Hepatocyte (in vitro differentiated cells): ENCODE measurements at regions not wholly inside any gene's neighbourhood (a gene's known extent, or its start where the extent isn't known, plus 50 kb on each side); places are given as distances from the start of the nearest gene placed in this dataset.

ENCODE experiments used
- DNase-seq: peaks from one replicate; pipeline ENCODE4 v3.0.0-alpha.2; 2016; ENCODE audit warnings: low spot score
- H2AFZ ChIP-seq: fragments of 200-600 bp; sonication (generic); 2 replicates; pipeline ENCODE4 v1.6.0; 2016; ENCODE audit warnings: antibody characterized with exemption, mild to moderate bottlenecking
- H3K27ac ChIP-seq: fragments of 200-600 bp; sonication (generic); 2 replicates; pipeline ENCODE4 v1.5.1; 2016; ENCODE audit warnings: mild to moderate bottlenecking
- H3K27me3 ChIP-seq: fragments of 200-600 bp; sonication (generic); 2 replicates; pipeline ENCODE4 v1.6.1; 2016
- H3K36me3 ChIP-seq: fragments of 200-600 bp; sonication (generic); replicated peaks from 2 replicates; pipeline ENCODE4 v1.5.1; 2016; ENCODE audit warnings: low read depth; ENCODE audit not compliant: insufficient read depth
- H3K4me1 ChIP-seq: fragments of 200-600 bp; sonication (generic); 2 replicates; pipeline ENCODE4 v1.5.1; 2016; ENCODE audit warnings: mild to moderate bottlenecking, moderate library complexity; ENCODE audit not compliant: insufficient read depth
- H3K4me2 ChIP-seq: fragments of 200-600 bp; sonication (generic); 2 replicates; pipeline ENCODE4 v1.6.0; 2016
- H3K4me3 ChIP-seq: fragments of 200-600 bp; sonication (generic); 2 replicates; pipeline ENCODE4 v1.5.1; 2016; ENCODE audit warnings: mild to moderate bottlenecking
- H3K79me2 ChIP-seq: fragments of 200-600 bp; sonication (generic); 2 replicates; pipeline ENCODE4 v1.6.0; 2017; ENCODE audit warnings: mild to moderate bottlenecking
- H3K9me2 ChIP-seq: fragments of 200-600 bp; sonication (generic); replicated peaks from 2 replicates; pipeline ENCODE4 v1.6.0; 2017; ENCODE audit warnings: mild to moderate bottlenecking; ENCODE audit not compliant: insufficient read depth
- H3K9me3 ChIP-seq: fragments of 200-600 bp; sonication (generic); 2 replicates; pipeline ENCODE4 v1.5.1; 2016; ENCODE audit warnings: low read depth, mild to moderate bottlenecking
- H4K20me1 ChIP-seq: fragments of 200-600 bp; sonication (generic); 2 replicates; pipeline ENCODE4 v1.6.0; 2016; ENCODE audit warnings: mild to moderate bottlenecking; ENCODE audit not compliant: insufficient read depth, poor library complexity, severe bottlenecking
- CTCF ChIP-seq: fragments of 200-600 bp; sonication (generic); IDR thresholded peaks from 2 replicates; pipeline ENCODE4 v1.5.1; 2016; ENCODE audit warnings: antibody characterized with exemption, mild to moderate bottlenecking; ENCODE audit not compliant: poor library complexity
- EZH2 ChIP-seq: fragments of 200-600 bp; sonication (generic); IDR thresholded peaks from 2 replicates; pipeline ENCODE4 v1.6.1; 2016; ENCODE audit warnings: antibody characterized with exemption, mild to moderate bottlenecking, borderline replicate concordance
- EZH2phosphoT487 ChIP-seq: fragments of 200-600 bp; sonication (generic); IDR thresholded peaks from one replicate; pipeline ENCODE4 v1.6.1; 2018; ENCODE audit warnings: antibody characterized with exemption, mild to moderate bottlenecking, low read depth, moderate library complexity; ENCODE audit not compliant: unreplicated experiment, severe bottlenecking
- WGBS: methylation state at CpG from one replicate; pipeline ENCODE4 v1.1.6; 2016; ENCODE audit warnings: low lambda C conversion rate; ENCODE audit errors: missing lambda C conversion rate; 5-methylcytosine and 5-hydroxymethylcytosine counted together

GRCh38 chr4:164512124-164512523 lies 241.8 kb upstream of the SMIM31 start:
- no peak overlapping the region for H3K27ac ChIP-seq
- H3K4me1 ChIP-seq = no peaks in the 10 kb centered on the region
- TF ChIP-seq EZH2phosphoT487 (no peak), CTCF (no peak), EZH2 (no peak)
- H3K36me3 ChIP-seq = no peaks in the 10 kb centered on the region
- no peaks in the 10 kb centered on the region for H3K79me2 ChIP-seq
- H3K27me3 ChIP-seq = no peaks in the 10 kb centered on the region
- no peaks in the 10 kb centered on the region for H3K9me2 ChIP-seq
- no peaks in the 10 kb centered on the region for H3K9me3 ChIP-seq
- no peak for DNase-seq
- no peak overlapping the region for H3K4me3 ChIP-seq
- 85% methylated on average over 2 of the region's 2 CpGs for WGBS
- H3K4me2 ChIP-seq = no peak overlapping the region
- H2AFZ ChIP-seq = no peak overlapping the region
- H4K20me1 ChIP-seq = no peaks in the 10 kb centered on the region

- Histone ChIP-seq H3K4me2 (no peak overlapping the region), H3K9me2 (no peaks in the 10 kb centered on the region), H3K79me2 (no peaks in the 10 kb centered on the region), H4K20me1 (no peaks in the 10 kb centered on the region), H2AFZ (no peak overlapping the region), H3K36me3 (no peaks in the 10 kb centered on the region), H3K4me3 (no peak overlapping the region), H3K27ac (no peak overlapping the region), H3K27me3 (no peaks in the 10 kb centered on the region), H3K4me1 (no peaks in the 10 kb centered on the region), H3K9me3 (no peaks in the 10 kb centered on the region)
- TF ChIP-seq EZH2 (no peak), EZH2phosphoT487 (no peak), CTCF (no peak)
- DNase-seq = no peak
Measured at GRCh38 chr4:164514765-164515164, 239.2 kb upstream of the SMIM31 start.

- 70% methylated on average over 4 of the region's 4 CpGs for WGBS
- Histone ChIP-seq H3K4me1 (no peaks in the 10 kb centered on the region), H3K36me3 (no peaks in the 10 kb centered on the region)
Measured at GRCh38 chr4:164524789-164525188, 229.1 kb upstream of the SMIM31 start.

More at GRCh38 chr4:164524789-164525188, 229.1 kb upstream of the SMIM31 start:
- no peak overlapping the region for H3K4me2 ChIP-seq
- TF ChIP-seq EZH2 (no peak), EZH2phosphoT487 (no peak), CTCF (no peak)
- no peaks in the 10 kb centered on the region for H3K27me3 ChIP-seq
- no peak overlapping the region for H3K27ac ChIP-seq
- no peaks in the 10 kb centered on the region for H3K9me2 ChIP-seq
- no peak overlapping the region for H3K4me3 ChIP-seq
- H3K9me3 ChIP-seq = no peaks in the 10 kb centered on the region
- H3K79me2 ChIP-seq = no peaks in the 10 kb centered on the region
- DNase-seq = no peak
- H4K20me1 ChIP-seq = no peaks in the 10 kb centered on the region
- no peak overlapping the region for H2AFZ ChIP-seq
